Activated naive CD4-positive, alpha-beta T cell treated with anti-CD3 and anti-CD28 coated beads for 36 hours (primary cell): ENCODE measurements at regions not wholly inside any gene's neighbourhood (a gene's known extent, or its start where the extent isn't known, plus 50 kb on each side); places are given as distances from the start of the nearest gene placed in this dataset.

ENCODE experiments used
- CTCF ChIA-PET: fragments of 350-600 bp; sonication (Branson Sonifier 250); formaldehyde crosslinking; loops from one replicate; lab custom pipeline; 2021; ENCODE audit warnings: antibody characterized with exemption; lab: Charles Lee
- DNase-seq: peaks from one replicate; pipeline ENCODE4 v3.0.0-alpha.2; 2020
- H3K27ac Mint-ChIP-seq: one replicate; pipeline ENCODE4 v1.8.0; 2021; ENCODE audit warnings: mild to moderate bottlenecking, mixed read lengths
- H3K27me3 Mint-ChIP-seq: one replicate; pipeline ENCODE4 v1.8.0; 2021; ENCODE audit warnings: low read depth, mixed read lengths
- H3K36me3 Mint-ChIP-seq: one replicate; pipeline ENCODE4 v1.8.0; 2021; ENCODE audit warnings: low read depth, mixed read lengths
- H3K4me1 Mint-ChIP-seq: one replicate; pipeline ENCODE4 v1.8.0; 2021; ENCODE audit warnings: low read depth, mixed read lengths
- H3K4me3 Mint-ChIP-seq: one replicate; pipeline ENCODE4 v1.8.0; 2021; ENCODE audit warnings: mild to moderate bottlenecking, moderate library complexity, mixed read lengths
- H3K9me3 Mint-ChIP-seq: one replicate; pipeline ENCODE4 v1.8.0; 2021; ENCODE audit warnings: mixed read lengths
- intact Hi-C: fragments of 100-400 bp; cut with micrococcal nuclease; formaldehyde crosslinking; loops from one replicate; pipeline ENCODE4 v1.15.1; 2023

- CTCF ChIA-PET, result no interaction called here
- Mint-ChIP-seq H3K9me3 (peaks cover 5% of the 10 kb centered on the region), H3K36me3 (no peaks in the 10 kb centered on the region), H3K4me1 (no peaks in the 10 kb centered on the region), H3K4me3 (no peak overlapping the region), H3K27me3 (no peaks in the 10 kb centered on the region), H3K27ac (no peak overlapping the region)
- intact Hi-C loops, result no loop called here
- no peak for DNase-seq
Measured at GRCh38 chr3:73797311-73797710, 172.6 kb upstream of the PDZRN3 start.

- Mint-ChIP-seq H3K36me3 (no peaks in the 10 kb centered on the region), H3K4me3 (no peak overlapping the region), H3K9me3 (peaks cover 5% of the 10 kb centered on the region), H3K4me1 (no peaks in the 10 kb centered on the region), H3K27me3 (no peaks in the 10 kb centered on the region), H3K27ac (no peak overlapping the region)
- intact Hi-C loops, result no loop called here
- CTCF ChIA-PET, result no interaction called here
- no peak for DNase-seq
Measured at GRCh38 chr3:73796382-73796781, 171.6 kb upstream of the PDZRN3 start.

GRCh38 chr3:73791356-73791755 lies 166.6 kb upstream of the PDZRN3 start:
- peaks cover 1% of the 10 kb centered on the region for H3K9me3 Mint-ChIP-seq
- no peaks in the 10 kb centered on the region for H3K36me3 Mint-ChIP-seq
- DNase-seq, result no peak
- no peak overlapping the region for H3K27ac Mint-ChIP-seq
- H3K27me3 Mint-ChIP-seq, result no peaks in the 10 kb centered on the region
- H3K4me1 Mint-ChIP-seq, result no peaks in the 10 kb centered on the region
- intact Hi-C loops, result no loop called here
- H3K4me3 Mint-ChIP-seq, result no peak overlapping the region
- CTCF ChIA-PET, result no interaction called here

- Mint-ChIP-seq H3K4me1 (no peaks in the 10 kb centered on the region), H3K27ac (no peak overlapping the region), H3K27me3 (no peaks in the 10 kb centered on the region), H3K9me3 (peaks cover 1% of the 10 kb centered on the region), H3K4me3 (no peak overlapping the region), H3K36me3 (no peaks in the 10 kb centered on the region)
- CTCF ChIA-PET, result no interaction called here
- DNase-seq, result no peak
- intact Hi-C loops, result no loop called here
Measured at GRCh38 chr3:73789825-73790444, 165.2 kb upstream of the PDZRN3 start.

GRCh38 chr3:73787620-73788019 lies 162.9 kb upstream of the PDZRN3 start:
- Mint-ChIP-seq H3K36me3 (no peaks in the 10 kb centered on the region), H3K4me3 (no peak overlapping the region), H3K9me3 (peaks cover 1% of the 10 kb centered on the region), H3K4me1 (no peaks in the 10 kb centered on the region), H3K27ac (no peak overlapping the region), H3K27me3 (no peaks in the 10 kb centered on the region)
- intact Hi-C loops, result no loop called here
- CTCF ChIA-PET, result no interaction called here
- no peak for DNase-seq

- no peak overlapping the region for H3K27ac Mint-ChIP-seq
- intact Hi-C loops, result no loop called here
- CTCF ChIA-PET, result no interaction called here
Measured at GRCh38 chr3:73786998-73787397, 162.3 kb upstream of the PDZRN3 start.

GRCh38 chr3:73786321-73786807 lies 161.6 kb upstream of the PDZRN3 start:
- Mint-ChIP-seq H3K27ac (no peak overlapping the region), H3K4me1 (no peaks in the 10 kb centered on the region), H3K4me3 (no peak overlapping the region), H3K36me3 (no peaks in the 10 kb centered on the region), H3K9me3 (peaks cover 1% of the 10 kb centered on the region), H3K27me3 (no peaks in the 10 kb centered on the region)
- intact Hi-C loops, result no loop called here
- DNase-seq, result no peak
- CTCF ChIA-PET, result no interaction called here

More at GRCh38 chr3:73786998-73787397, 162.3 kb upstream of the PDZRN3 start:
- DNase-seq, result no peak
- H3K9me3 Mint-ChIP-seq, result peaks cover 1% of the 10 kb centered on the region
- H3K27me3 Mint-ChIP-seq, result no peaks in the 10 kb centered on the region
- no peaks in the 10 kb centered on the region for H3K36me3 Mint-ChIP-seq
- H3K4me3 Mint-ChIP-seq, result no peak overlapping the region
- no peaks in the 10 kb centered on the region for H3K4me1 Mint-ChIP-seq

- CTCF ChIA-PET, result no interaction called here
- no peaks in the 10 kb centered on the region for H3K27me3 Mint-ChIP-seq
- DNase-seq, result no peak
- no peaks in the 10 kb centered on the region for H3K4me1 Mint-ChIP-seq
- H3K36me3 Mint-ChIP-seq, result no peaks in the 10 kb centered on the region
- H3K27ac Mint-ChIP-seq, result no peak overlapping the region
- H3K4me3 Mint-ChIP-seq, result no peak overlapping the region
- intact Hi-C loops, result no loop called here
- peaks cover 1% of the 10 kb centered on the region for H3K9me3 Mint-ChIP-seq
Measured at GRCh38 chr3:73784686-73785392, 160.1 kb upstream of the PDZRN3 start.

GRCh38 chr3:73783811-73784210 lies 159.1 kb upstream of the PDZRN3 start:
- H3K27ac Mint-ChIP-seq, result no peak overlapping the region
- no peaks in the 10 kb centered on the region for H3K36me3 Mint-ChIP-seq
- H3K4me3 Mint-ChIP-seq, result no peak overlapping the region
- H3K27me3 Mint-ChIP-seq, result no peaks in the 10 kb centered on the region
- no peaks in the 10 kb centered on the region for H3K4me1 Mint-ChIP-seq
- H3K9me3 Mint-ChIP-seq, result peaks cover under 1% of the 10 kb centered on the region
- intact Hi-C loops, result no loop called here
- CTCF ChIA-PET, result no interaction called here
- no peak for DNase-seq

GRCh38 chr3:73781541-73781940 lies 156.8 kb upstream of the PDZRN3 start:
- CTCF ChIA-PET, result no interaction called here

GRCh38 chr3:73774645-73775044 lies 149.9 kb upstream of the PDZRN3 start:
- H3K4me1 Mint-ChIP-seq, result no peaks in the 10 kb centered on the region

More at GRCh38 chr3:73781541-73781940, 156.8 kb upstream of the PDZRN3 start:
- no peaks in the 10 kb centered on the region for H3K36me3 Mint-ChIP-seq
- H3K4me1 Mint-ChIP-seq, result no peaks in the 10 kb centered on the region
- no peak overlapping the region for H3K4me3 Mint-ChIP-seq
- no peaks in the 10 kb centered on the region for H3K27me3 Mint-ChIP-seq
- DNase-seq, result no peak
- no peak overlapping the region for H3K27ac Mint-ChIP-seq
- intact Hi-C loops, result no loop called here
- H3K9me3 Mint-ChIP-seq, result no peaks in the 10 kb centered on the region

GRCh38 chr3:73773233-73773632 lies 148.5 kb upstream of the PDZRN3 start:
- no peaks in the 10 kb centered on the region for H3K36me3 Mint-ChIP-seq
- peaks cover 2% of the 10 kb centered on the region for H3K9me3 Mint-ChIP-seq
- no peak for DNase-seq
- no peaks in the 10 kb centered on the region for H3K27me3 Mint-ChIP-seq
- H3K4me3 Mint-ChIP-seq, result no peak overlapping the region
- H3K27ac Mint-ChIP-seq, result no peak overlapping the region
- CTCF ChIA-PET, result no interaction called here
- no peaks in the 10 kb centered on the region for H3K4me1 Mint-ChIP-seq
- intact Hi-C loops, result no loop called here

More at GRCh38 chr3:73774645-73775044, 149.9 kb upstream of the PDZRN3 start:
- no peaks in the 10 kb centered on the region for H3K27me3 Mint-ChIP-seq
- intact Hi-C loops, result no loop called here
- no peak for DNase-seq
- H3K27ac Mint-ChIP-seq, result no peak overlapping the region
- H3K4me3 Mint-ChIP-seq, result no peak overlapping the region
- no peaks in the 10 kb centered on the region for H3K9me3 Mint-ChIP-seq
- CTCF ChIA-PET, result no interaction called here
- H3K36me3 Mint-ChIP-seq, result no peaks in the 10 kb centered on the region
